ENCODE measurements at regions not wholly inside any gene's neighbourhood (a gene's known extent, or its start where the extent isn't known, plus 50 kb on each side); places are given as distances from the start of the nearest gene placed in this dataset.

GRCh38 chr9:124099860-124100259, 88.3 kb downstream of the LHX2 start:
- Mint-ChIP-seq H3K4me3 (no peak overlapping the region), H3K4me1 (no peaks in the 10 kb centered on the region), H3K9me3 (no peaks in the 10 kb centered on the region), H3K27me3 (ENCODE audit: low read depth) (peaks cover 2% of the 10 kb centered on the region; the same call in 1 of the 2 replicates), H3K27ac (no peak overlapping the region), H3K36me3 (no peaks in the 10 kb centered on the region)
- no peak for TF ChIP-seq ZNF396 (CRISPR knock-in tag; IDR thresholded peaks at IDR 0.05; ENCODE audit: borderline replicate concordance)
- TF ChIP-seq HMGA2 (CRISPR knock-in tag; IDR thresholded peaks at IDR 0.05): no peak
- no peak for TF ChIP-seq FOXK1 (CRISPR knock-in tag; IDR thresholded peaks at IDR 0.05)
- no peak for TF ChIP-seq FOXP1 (CRISPR knock-in tag; IDR thresholded peaks at IDR 0.05; ENCODE audit: borderline replicate concordance)
- no peak for TF ChIP-seq CREM (CRISPR knock-in tag; IDR thresholded peaks at IDR 0.05)
- POLR2A ChIA-PET: no interaction called here
- DNase-seq (ENCODE audit: low spot score): no peak
- ATAC-seq: no peak
- CTCF ChIA-PET: no interaction called here

- no peak overlapping the region for H3K27ac Mint-ChIP-seq
- no peak overlapping the region for H3K4me3 Mint-ChIP-seq
- POLR2A ChIA-PET: no interaction called here
- H3K36me3 Mint-ChIP-seq: no peaks in the 10 kb centered on the region
- H3K4me1 Mint-ChIP-seq: no peaks in the 10 kb centered on the region
- CTCF ChIA-PET: interaction anchor here (0.9 kb wide), 1 partner anchor 25 kb away, joined by 4 read pairs; no protein-coding TSS in a partner anchor
- DNase-seq (ENCODE audit: low spot score) (no peak), ATAC-seq (no peak)
- TF ChIP-seq ZNF512 (CRISPR knock-in tag; IDR thresholded peaks at IDR 0.05; ENCODE audit: borderline replicate concordance) (0 out of 2 replicates have a peak, but pooled peaks have one; percentile 77), ZNF423 (CRISPR knock-in tag; IDR thresholded peaks at IDR 0.05) (no peak)
- no peaks in the 10 kb centered on the region for H3K9me3 Mint-ChIP-seq
- peaks cover 2% of the 10 kb centered on the region; the same call in 1 of the 2 replicates for H3K27me3 Mint-ChIP-seq (ENCODE audit: low read depth)
Observed at GRCh38 chr9:124101215-124101968, 89.8 kb downstream of the LHX2 start.

- H3K36me3 Mint-ChIP-seq: no peaks in the 10 kb centered on the region
- TF ChIP-seq ETV6 (CRISPR knock-in tag; IDR thresholded peaks at IDR 0.05) (no peak), ZNF671 (CRISPR knock-in tag; IDR thresholded peaks at IDR 0.05) (no peak), PREB (CRISPR knock-in tag; IDR thresholded peaks at IDR 0.05; ENCODE audit: borderline replicate concordance) (no peak), ZNF317 (CRISPR knock-in tag; IDR thresholded peaks at IDR 0.05; ENCODE audit: borderline replicate concordance, low read depth) (no peak), ARID4B (CRISPR knock-in tag; IDR thresholded peaks at IDR 0.05; ENCODE audit: borderline replicate concordance) (no peak), CDX4 (CRISPR knock-in tag; IDR thresholded peaks at IDR 0.05; ENCODE audit: borderline replicate concordance) (no peak), ZNF281 (CRISPR knock-in tag; IDR thresholded peaks at IDR 0.05) (no peak), TEAD4 (CRISPR knock-in tag; IDR thresholded peaks at IDR 0.05) (no peak), AFF4 (CRISPR knock-in tag; IDR thresholded peaks at IDR 0.05; ENCODE audit: borderline replicate concordance) (no peak), FOXP1 (CRISPR knock-in tag; IDR thresholded peaks at IDR 0.05; ENCODE audit: borderline replicate concordance) (no peak)
Observed at GRCh38 chr9:124101969-124102345, 90.4 kb downstream of the LHX2 start.

More at GRCh38 chr9:124101969-124102345, 90.4 kb downstream of the LHX2 start:
- ATAC-seq: no peak
- Mint-ChIP-seq H3K27ac (no peak overlapping the region), H3K4me1 (no peaks in the 10 kb centered on the region), H3K9me3 (no peaks in the 10 kb centered on the region), H3K27me3 (ENCODE audit: low read depth) (peaks cover 2% of the 10 kb centered on the region; the same call in 1 of the 2 replicates), H3K4me3 (no peak overlapping the region)
- ChIA-PET CTCF (interaction anchor here (0.9 to 1.5 kb wide), 2 partner anchors 25 to 61 kb away, joined by 4 to 5 read pairs; no protein-coding TSS in a partner anchor), POLR2A (no interaction called here)
- DNase-seq (ENCODE audit: low spot score): no peak
